HL-60/S4 (cell line): ENCODE measurements at regions not wholly inside any gene's neighbourhood (a gene's known extent, or its start where the extent isn't known, plus 50 kb on each side); places are given as distances from the start of the nearest gene placed in this dataset.
"Not testable (repeated sequence)": the region's sequence is repeated elsewhere in the genome, so short reads cannot be mapped to it uniquely, and the experiment has no call there.

Experiments
- in situ Hi-C: fragments of 300-500 bp; cut with MboI; formaldehyde crosslinking; loops from 2 replicates; pipeline ENCODE4 v1.14.3; 2022; ENCODE audit warnings: low sequenced_read_pairs

DNA sequence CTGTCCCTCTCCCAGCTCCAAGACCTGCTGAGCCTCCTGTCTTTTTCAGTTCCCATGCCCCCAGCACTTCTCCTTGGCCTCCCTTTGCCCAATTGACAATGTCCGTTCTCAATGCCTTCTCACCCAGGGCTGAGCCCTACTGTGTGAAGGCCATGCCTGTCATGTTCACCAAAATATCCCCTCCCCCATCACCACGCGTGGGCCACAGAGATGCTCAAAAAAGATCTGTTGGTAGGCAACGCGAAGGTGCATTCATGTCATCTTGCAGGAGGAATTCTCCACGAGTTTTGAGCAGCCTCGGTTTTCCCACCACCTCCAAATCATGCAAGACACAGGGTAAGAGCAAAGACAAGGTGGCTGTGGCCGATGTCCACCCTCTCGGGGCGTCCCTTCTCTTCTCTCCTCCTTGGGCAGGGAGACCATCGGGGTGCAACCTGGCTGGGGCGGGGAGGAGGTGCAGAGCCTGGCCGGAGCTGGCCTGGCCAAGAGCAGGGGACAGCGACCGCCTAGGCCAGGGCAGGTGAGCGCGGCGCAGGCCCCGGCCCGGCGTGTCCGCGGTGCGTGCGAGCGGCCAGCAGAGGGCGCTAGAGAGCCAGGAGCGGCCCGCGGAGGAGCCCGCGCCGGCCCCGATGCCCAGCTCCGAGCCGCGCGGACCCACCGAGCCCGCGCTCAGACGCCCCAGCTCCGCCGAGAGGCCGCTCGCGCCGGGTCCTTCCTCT, 56.3 kb upstream of the KRTAP5-11 start:
- in situ Hi-C loops, result loop anchor here (25.0 kb wide), 1 partner anchor 98 kb away; no protein-coding TSS in a partner anchor

DNA sequence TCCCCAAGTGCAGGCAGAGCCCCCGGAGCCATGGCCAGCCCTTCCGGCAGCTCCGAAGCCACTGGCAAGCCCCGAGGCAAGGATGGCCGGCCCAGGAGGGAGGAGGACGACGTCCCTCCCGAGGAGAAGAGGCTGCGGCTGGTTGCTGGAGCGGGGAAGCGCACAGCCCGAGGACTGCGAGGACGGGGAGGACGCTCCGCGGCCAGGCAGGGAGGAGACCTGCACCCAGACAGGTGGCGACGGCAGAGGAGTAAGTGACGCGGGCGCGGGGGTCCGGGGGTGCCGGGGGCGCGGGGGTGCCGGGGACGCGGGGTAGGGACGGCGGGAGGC, 56.8 kb upstream of the KRTAP5-11 start:
- in situ Hi-C loops, result loop anchor here (25.0 kb wide), 1 partner anchor 98 kb away; no protein-coding TSS in a partner anchor

DNA sequence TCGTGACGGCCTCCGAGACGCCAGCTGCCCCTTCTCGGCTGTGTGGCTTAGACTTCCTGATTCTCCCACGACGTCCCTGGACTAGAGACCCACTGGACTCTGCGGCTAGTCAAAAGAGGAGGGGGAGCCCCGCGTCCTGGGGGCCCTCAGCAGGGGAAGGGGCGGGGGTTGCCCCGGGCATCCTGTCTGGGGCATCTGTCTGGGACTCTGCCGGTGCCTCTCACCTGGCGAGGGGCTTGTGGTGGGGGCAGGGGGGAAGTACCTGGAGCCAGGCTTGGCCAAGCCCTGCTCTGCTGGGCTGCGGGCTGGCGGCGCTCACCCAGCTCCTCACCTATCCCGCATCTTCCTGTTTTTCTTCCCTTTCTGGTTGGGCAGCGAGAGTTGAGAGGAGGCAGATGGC, 57.2 kb upstream of the KRTAP5-11 start:
- in situ Hi-C loops, result loop anchor here (25.0 kb wide), 1 partner anchor 97 kb away; no protein-coding TSS in a partner anchor

DNA sequence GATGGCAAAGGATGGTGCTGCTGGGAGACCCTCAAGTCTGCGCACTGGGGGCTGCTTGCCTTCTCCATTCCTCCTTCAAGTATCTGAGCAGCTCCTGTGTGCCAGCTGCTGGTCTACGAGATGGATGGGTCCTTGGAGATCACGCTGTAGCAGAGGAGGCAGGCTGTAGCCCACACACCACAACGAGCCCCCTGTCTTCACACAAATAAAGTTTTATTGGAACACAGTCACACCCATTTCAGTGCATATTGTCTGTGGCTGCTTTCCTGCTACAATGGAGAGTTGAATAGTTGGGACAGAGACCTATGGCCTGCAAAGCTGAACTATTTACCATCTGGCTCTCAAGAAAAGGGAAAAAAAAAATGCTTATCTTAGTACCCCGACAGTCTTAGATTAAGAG, 64.4 kb upstream of the KRTAP5-11 start:
- in situ Hi-C loops, result loop anchor here (25.0 kb wide), 1 partner anchor 90 kb away; no protein-coding TSS in a partner anchor

DNA sequence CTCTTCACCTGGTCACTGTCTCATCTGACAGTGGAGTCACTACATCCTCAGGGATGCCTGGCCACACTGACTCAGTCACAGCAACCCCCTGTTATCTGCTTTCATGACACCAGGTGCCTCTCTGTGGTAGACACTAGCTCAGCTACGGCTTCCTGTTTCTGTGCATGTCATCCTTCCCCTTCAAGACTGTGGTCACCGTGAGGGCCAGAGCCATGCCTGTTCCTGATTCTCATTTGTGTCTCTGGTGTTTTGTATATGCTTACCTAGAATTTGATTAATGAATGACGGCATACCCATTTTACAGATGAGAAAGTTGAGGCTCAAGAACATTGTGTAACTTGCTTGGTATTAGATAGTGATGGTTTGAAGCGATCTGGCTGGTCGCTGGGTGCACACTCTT, 70.3 kb upstream of the KRTAP5-11 start:
- in situ Hi-C loops, result not testable (repeated sequence)

DNA sequence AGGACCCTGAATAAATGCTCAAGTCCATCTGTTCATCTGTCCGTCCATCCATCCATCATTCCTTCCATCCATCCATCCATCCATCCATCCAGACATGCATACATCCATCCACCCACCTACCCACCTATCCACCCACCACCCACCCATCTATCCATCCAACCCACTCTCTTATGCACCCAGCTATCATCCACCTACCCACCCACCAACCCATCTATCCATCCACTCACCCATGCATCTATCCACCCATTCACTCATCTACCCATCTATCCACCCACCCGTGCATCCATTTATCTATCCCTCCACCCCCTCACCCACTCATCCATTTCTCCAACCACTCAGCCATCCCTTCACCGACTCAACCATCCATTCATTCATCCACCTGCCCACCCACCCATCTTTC, 71.7 kb upstream of the KRTAP5-11 start:
- in situ Hi-C loops, result not testable (repeated sequence)

DNA sequence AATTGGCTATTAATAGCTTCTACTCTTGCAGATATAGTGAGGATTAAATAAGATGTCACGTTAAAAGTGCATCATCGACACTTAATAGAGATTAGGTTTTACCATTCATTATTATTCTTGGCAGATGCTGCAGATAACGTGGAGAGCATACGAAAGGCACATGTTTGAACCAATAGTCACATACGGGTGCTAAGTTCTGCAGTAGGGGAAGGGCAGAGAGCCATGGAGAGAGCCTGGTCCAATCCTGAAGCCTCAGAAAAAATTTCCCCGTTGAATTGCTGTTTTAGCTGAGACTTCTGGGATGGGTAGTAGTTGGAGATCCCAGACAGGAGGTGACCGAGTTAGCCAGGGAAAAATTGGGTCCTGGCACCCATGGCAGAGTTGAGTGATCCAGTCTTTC, 72.4 kb upstream of the KRTAP5-11 start:
- in situ Hi-C loops, result not testable (repeated sequence)

DNA sequence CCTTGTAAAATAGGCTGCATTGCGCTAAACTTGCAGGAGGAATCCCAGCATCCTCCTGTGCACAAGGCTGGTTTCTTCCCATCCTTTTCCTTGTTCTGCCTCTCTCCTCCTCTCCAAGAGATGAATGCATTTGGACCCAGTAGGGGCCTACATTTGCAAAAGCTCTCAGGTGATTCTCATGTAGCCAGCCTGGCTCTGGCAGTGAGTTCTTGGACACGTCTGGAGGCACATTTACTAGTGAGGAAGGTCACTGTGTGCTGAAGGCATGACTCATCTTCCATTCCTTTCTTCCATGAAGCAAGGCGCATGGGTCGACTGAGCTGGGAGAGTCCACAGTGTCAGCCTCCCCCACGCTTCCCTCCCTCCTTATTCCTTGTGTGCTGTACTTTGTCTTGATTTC, 73.8 kb upstream of the KRTAP5-11 start:
- in situ Hi-C loops, result not testable (repeated sequence)

DNA sequence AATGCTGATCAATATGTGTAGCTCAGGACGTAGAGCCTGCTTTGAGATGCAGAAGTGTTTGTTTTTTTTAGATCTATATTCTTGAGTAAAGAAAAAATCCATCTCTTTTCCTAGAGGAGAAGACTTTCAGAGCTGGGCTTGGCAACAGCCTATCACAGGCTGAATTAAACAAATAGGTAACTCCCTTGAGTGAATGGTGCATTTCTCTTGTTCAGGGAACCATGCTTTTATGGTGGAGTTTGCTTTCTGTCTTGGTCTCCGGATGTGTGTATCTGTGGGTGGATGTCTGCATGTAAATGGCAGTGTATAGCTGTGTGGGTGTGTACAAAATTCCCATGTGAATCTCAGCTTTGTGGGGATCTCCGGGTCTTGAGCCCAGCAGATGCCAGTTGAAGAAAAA, 82.3 kb upstream of the KRTAP5-11 start:
- in situ Hi-C loops, result not testable (repeated sequence)

DNA sequence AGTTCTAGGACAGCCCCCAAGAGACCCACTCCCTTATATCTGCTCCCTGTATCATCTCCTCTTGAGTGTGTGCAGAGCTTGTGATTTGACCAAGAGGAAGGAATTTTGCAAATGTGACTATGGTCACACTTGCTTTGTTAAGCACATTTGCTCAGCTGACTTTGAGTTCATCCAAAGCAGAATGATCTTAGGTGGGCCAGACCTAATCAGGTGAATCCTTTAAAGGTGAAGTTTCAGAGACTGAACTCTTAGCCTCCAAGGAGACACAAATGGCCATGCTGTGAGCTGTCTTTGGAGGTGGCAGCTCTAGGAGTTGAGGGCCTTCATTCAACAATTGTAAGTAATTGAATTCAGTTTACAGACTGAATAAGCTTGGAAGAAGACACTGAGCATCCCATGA, 115.4 kb upstream of the KRTAP5-11 start:
- in situ Hi-C loops, result not testable (repeated sequence)

DNA sequence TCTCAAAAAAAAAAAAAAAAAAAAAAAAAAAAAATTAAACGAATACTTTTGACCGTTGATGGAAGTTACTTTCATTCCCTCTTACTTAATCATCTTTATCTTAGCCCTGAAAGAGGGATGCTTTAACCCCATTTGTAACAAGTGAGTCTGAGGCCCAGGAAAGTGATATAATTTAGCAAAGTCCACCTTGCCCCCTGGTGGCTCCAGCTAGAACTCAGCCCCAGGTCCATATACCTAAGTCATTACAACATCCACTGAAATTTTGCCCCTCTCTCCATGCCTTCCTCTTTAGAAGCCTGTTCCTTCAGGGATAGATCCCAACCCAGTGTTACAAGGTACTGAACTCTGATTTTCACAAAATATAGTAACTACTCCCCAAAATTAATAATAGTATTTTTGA, 116.3 kb upstream of the KRTAP5-11 start:
- in situ Hi-C loops, result not testable (repeated sequence)

DNA sequence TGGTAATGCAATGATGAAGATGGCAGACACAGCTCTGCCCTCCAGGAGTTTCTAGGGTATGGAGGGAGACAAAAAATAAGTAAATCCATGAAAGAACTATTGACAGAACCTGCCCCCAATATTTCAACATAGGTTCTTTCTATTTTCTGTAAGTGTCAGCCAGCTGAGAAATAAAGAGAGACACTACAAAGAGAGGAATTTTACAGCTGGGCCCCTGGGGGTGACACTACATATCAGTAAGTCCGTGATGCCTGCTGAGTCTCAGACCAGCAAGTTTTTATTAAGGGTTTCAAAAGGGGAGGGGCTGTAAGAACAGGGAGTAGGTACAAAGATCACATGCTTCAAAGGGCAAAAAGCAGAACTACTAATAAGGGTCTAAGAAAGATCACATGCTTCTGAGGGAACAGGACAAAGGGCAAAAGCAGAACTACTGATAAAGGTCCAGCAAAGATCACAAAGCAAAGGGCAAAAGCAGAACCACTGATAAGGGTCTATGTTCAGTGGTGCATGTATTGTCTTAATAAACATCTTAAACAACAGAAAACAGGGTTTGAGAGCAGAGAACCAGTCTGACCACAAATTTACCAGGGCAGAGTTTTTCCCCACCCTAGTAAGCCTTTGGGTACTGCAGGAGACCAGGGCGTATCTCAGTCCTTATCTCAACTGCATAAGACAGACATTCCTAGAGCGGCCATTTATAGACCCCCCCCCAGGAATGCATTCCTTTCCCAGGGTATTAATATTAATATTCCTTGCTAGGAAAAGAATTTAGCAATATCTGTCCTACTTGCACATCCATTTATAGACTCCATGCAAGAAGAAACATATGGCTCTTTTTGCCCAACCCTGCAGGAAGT, 119.0 kb upstream of the KRTAP5-11 start:
- in situ Hi-C loops, result not testable (repeated sequence)

DNA sequence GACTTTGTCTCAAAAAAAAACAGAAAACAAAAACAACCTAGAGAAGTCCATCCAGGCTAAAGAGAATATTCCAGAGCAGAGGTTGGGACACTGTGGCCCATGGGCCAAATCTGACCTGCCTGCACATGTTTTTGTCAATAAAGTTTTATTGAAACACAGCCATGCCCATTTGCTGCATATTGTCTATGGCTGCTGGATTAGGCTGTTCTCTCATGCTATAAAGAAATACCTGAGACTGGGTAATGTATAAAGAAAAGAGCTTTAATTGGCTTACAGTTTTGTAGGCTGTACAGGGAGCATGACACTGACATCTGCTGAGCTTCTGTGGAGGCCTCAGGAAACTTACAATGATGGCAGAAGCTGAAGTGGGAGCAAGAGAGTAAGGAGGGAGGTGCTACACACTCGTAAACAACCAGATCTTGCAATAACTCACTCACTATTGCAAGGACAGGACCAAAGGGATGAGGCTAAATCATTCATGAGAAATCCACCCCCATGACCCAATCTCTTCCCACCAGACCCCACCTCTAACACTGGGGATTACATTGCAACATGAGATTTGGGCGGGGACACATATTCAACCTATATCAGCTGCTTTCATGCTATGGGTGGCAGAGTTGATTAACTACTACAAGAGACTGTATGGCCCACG, 122.5 kb upstream of the KRTAP5-11 start:
- in situ Hi-C loops, result not testable (repeated sequence)

DNA sequence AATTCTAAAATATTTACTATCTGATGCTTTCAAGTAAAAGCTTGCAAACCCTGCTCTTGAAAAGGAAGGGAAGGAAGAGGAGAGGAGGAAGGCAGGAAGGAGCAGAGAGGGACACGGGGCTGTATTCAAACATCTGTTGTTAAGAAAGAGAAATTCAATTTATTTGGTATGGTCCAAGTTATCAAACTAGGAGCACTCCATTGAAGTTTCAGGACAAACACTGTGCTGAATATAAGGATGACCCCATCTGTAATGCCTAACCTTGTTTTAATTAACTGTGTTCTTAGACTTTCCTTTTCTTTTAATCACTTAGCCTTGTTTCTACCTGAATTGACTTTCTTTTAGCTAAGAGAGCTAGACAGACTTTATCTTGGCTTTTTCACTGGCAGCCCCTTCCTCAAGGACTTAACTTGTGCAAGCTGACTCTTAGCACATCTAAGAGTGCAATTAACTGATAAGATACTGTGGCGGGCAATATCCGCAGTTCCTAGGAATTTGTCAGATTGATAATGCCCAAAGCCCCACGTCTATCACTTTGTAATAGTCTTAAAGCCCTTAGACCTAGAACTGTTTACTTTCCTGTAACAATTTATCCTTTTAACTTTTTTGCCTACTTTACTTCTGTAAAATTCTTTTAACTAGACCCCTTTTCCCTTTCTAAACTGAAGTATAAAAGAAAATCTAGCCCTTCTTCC, 123.2 kb upstream of the KRTAP5-11 start:
- in situ Hi-C loops, result not testable (repeated sequence)

DNA sequence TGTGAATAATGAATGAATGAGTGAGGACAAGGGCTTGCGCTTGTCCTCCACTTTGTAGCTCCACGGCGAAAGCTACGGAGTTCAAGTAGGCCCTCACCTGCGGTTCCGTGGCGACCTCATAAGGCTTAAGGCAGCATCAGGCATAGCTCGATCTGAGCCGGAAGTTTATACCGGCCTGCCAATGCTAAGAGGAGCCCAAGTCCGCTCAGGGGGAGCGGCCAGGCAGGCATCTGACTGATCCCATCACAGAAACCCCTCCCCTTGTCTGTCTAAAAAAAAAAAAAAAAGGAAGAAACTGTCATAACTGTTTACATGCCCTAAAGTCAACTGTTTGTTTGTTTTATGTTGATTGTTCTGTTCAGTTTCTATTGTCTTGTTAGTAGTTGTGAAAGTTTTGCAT, 124.4 kb upstream of the KRTAP5-11 start:
- in situ Hi-C loops, result not testable (repeated sequence)

DNA sequence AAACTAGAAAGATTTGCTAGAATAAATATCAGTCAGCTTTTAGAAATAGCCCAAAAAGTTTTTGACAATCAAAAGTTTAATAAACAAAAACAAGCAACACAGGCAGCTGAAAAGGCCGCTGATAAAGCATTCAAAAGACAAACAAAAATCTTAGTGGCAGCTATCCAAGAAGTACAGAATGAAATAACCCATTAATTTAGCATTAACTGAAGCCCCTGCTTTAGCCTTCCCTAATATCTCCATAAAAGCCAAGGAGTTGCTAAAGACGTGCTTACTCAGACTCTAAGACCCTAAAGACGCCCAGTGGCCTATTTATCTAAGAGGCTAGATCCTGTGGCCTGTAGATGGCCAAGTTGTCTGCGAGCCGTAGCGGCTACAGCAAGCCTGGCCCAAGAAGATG, 123.5 kb upstream of the DEFB108B start:
- in situ Hi-C loops, result not testable (repeated sequence)

DNA sequence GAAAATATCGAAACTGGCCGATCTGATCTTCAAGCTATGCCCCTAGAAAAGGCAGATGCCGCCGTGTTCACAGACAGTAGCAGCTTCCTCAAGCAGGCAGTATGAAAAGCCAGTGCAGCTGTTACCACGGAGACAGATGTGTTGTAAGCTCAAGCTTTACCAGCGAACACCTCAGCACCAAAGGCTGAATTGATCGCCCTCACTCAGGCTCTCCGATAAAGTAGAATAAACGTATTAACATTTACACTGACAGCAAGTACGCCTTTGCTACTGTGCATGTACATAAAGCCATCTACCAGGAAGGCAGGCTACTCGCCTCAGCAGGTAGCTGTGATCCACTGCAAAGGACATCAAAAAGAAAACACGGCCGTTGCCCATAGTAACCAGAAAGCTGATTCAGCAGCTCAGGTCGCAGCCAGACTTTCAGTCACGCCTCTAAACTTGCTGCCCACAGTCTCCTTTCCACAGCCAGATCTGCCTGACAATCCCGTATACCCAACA, 122.8 kb upstream of the DEFB108B start:
- in situ Hi-C loops, result not testable (repeated sequence)

DNA sequence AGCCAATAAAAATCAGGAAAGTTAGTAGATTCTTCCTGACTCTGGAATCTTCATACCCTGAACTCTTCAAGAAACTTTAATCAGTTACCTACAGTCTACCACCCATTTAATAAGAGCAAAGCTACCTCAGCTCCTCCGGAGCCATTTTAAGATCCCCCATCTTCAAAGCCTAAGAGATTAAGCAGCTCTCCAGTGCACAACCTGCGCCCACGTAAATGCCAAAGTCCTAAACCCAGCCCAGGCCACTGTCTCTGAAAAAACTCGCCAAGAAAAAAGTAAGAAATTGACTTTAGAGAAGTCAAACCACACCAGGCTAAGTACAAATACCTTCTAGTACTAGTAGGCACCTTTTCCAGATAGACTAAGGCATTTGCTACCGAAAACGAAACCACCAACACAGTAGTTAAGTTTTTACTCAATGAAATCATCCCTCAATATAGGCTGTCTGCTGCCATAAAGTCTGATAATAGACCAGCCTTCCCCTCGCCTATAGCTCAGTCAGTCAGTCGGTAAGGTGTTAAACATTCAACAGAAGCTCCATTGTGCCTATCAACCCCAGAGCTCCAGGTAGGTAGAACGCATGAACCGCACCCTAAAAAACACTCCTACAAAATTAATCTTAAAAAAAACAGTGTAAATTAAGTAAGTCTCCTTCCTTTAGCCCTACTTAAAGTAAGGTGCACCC, 122.2 kb upstream of the DEFB108B start:
- in situ Hi-C loops, result not testable (repeated sequence)

DNA sequence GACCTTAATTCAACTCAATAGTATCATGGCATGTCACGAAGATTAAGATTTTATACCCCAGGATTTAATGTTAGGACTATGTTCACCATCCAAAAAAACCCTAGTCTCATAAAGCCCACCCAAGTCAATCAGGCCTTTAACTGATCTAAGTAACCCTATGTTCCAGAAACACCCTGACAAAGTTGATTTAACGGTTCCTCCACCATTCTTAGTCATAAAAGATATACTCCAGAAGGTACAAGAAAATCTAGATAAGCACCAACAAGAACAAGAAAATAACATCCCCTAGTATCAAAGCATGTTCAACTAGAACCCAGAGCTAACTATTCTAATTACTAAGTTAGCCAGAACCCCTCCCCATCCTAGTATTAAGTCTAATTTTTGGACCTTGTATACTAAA, 120.7 kb upstream of the DEFB108B start:
- in situ Hi-C loops, result not testable (repeated sequence)

DNA sequence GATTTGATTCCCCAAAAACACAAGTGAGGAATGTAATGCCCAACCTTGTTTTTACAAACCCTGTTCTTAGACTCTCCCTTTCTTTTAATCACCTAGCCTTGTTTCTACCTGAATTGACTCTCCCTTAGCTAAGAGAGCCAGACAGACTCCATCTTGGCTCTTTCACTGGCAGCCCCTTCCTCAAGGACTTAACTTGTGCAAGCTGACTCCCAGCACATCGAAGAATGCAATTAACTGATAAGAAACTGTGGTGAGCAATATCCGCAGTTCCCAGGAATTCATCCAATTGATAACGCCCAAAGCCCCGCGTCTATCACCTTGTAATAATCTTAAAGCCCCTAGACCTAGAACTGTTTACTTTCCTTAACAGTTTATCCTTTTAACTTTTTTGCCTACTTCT, 120.2 kb upstream of the DEFB108B start:
- in situ Hi-C loops, result not testable (repeated sequence)
